HG03045 (cell line): ENCODE measurements at regions not wholly inside any gene's neighbourhood (a gene's known extent, or its start where the extent isn't known, plus 50 kb on each side); places are given as distances from the start of the nearest gene placed in this dataset.

Experiments
- ATAC-seq: cut with Tn5 transposase; IDR thresholded peaks from one replicate; pipeline ENCODE4 v1.9.1; 2021; ENCODE audit warnings: mild to moderate bottlenecking, moderate library complexity; ENCODE audit not compliant: unreplicated experiment

GRCh38 chr1:87759421-87760087, 430.9 kb downstream of the LMO4 start:
- no peak for ATAC-seq

GRCh38 chr1:87760155-87760554, 431.5 kb downstream of the LMO4 start:
- ATAC-seq = no peak

GRCh38 chr1:87760654-87761053, 432.0 kb downstream of the LMO4 start:
- ATAC-seq = no peak

- no peak for ATAC-seq
Observed at GRCh38 chr1:87763483-87763882, 434.8 kb downstream of the LMO4 start.

- no peak for ATAC-seq
Observed at GRCh38 chr1:87765057-87765680, 436.5 kb downstream of the LMO4 start.

GRCh38 chr1:87765681-87766070, 437.0 kb downstream of the LMO4 start:
- ATAC-seq = no peak

- ATAC-seq = no peak
Observed at GRCh38 chr1:87766737-87767136, 438.1 kb downstream of the LMO4 start.

GRCh38 chr1:87778896-87779295, 450.2 kb downstream of the LMO4 start:
- no peak for ATAC-seq

- no peak for ATAC-seq
Observed at GRCh38 chr1:87781554-87781953, 452.9 kb downstream of the LMO4 start.

- ATAC-seq = no peak
Observed at GRCh38 chr1:87783315-87783714, 454.6 kb downstream of the LMO4 start.

- no peak for ATAC-seq
Observed at GRCh38 chr1:87785386-87785785, 456.7 kb downstream of the LMO4 start.

- ATAC-seq = no peak
Observed at GRCh38 chr1:87786229-87786628, 457.5 kb downstream of the LMO4 start.

- ATAC-seq = no peak
Observed at GRCh38 chr1:87786861-87787545, 458.3 kb downstream of the LMO4 start.

GRCh38 chr1:87787551-87787950, 458.9 kb downstream of the LMO4 start:
- ATAC-seq = no peak

- no peak for ATAC-seq
Observed at GRCh38 chr1:87790756-87791155, 462.1 kb downstream of the LMO4 start.

- no peak for ATAC-seq
Observed at GRCh38 chr1:87791931-87792740, 463.5 kb downstream of the LMO4 start.

- no peak for ATAC-seq
Observed at GRCh38 chr1:87794788-87795614, 466.3 kb downstream of the LMO4 start.

GRCh38 chr1:87795615-87796337, 467.1 kb downstream of the LMO4 start:
- ATAC-seq = no peak

- no peak for ATAC-seq
Observed at GRCh38 chr1:87796471-87796901, 467.8 kb downstream of the LMO4 start.

- no peak for ATAC-seq
Observed at GRCh38 chr1:87799451-87799850, 470.8 kb downstream of the LMO4 start.
